Transverse colon (tissue), 4 donors: ENCODE measurements at regions not wholly inside any gene's neighbourhood (a gene's known extent, or its start where the extent isn't known, plus 50 kb on each side); places are given as distances from the start of the nearest gene placed in this dataset.

ENCODE experiments used
- DNase-seq: peaks from one replicate; pipeline ENCODE4 v3.0.0-alpha.2; 2019
- H3K27ac ChIP-seq, 4 donors: fragments of 200-600 bp; sonication (generic); 2 replicates each; pipeline ENCODE4 v1.5.1; 2016 to 2018; ENCODE audit warnings: inconsistent platforms in 4 of 4
- H3K27me3 ChIP-seq: fragments of 200-600 bp; sonication (generic); 2 replicates; pipeline ENCODE4 v1.5.1; 2017; ENCODE audit warnings: inconsistent platforms
- H3K36me3 ChIP-seq, 4 donors: fragments of 200-600 bp; sonication (generic); 2 replicates each; pipeline ENCODE4 v1.5.1; 2017 to 2019; ENCODE audit warnings: inconsistent platforms in 4 of 4
- H3K4me1 ChIP-seq, 4 donors: fragments of 200-600 bp; sonication (generic); 2 replicates each; pipeline ENCODE4 v1.5.1; 2017 to 2020; ENCODE audit warnings: inconsistent platforms in 4 of 4
- H3K4me3 ChIP-seq, 4 donors: fragments of 200-600 bp; sonication (generic); 1 replicate in 1 of 4; 2 replicates in 3 of 4; pipeline versions ENCODE4 v1.5.1 to v1.6.1; 2017 to 2019; ENCODE audit warnings: inconsistent platforms in 4 of 4
- H3K9me3 ChIP-seq, 2 donors: fragments of 200-600 bp; sonication (generic); 2 replicates each; pipeline ENCODE4 v1.5.1; 2017 to 2019; ENCODE audit warnings: inconsistent platforms in 2 of 2
- EP300 ChIP-seq: sonication (generic); formaldehyde crosslinking; IDR thresholded peaks from one replicate; pipeline ENCODE4 v1.6.1; 2017; ENCODE audit warnings: antibody characterized with exemption, low read depth
- POLR2A ChIP-seq: fragments of 450-650 bp; IDR thresholded peaks from one replicate; pipeline ENCODE4 v1.6.1; 2016; ENCODE audit warnings: antibody characterized with exemption, mild to moderate bottlenecking, moderate library complexity
- POLR2AphosphoS5 ChIP-seq, 3 donors: sonication (generic); formaldehyde crosslinking; IDR thresholded peaks; one replicate each; pipeline ENCODE4 v1.6.1; 2016; ENCODE audit warnings: antibody characterized with exemption in 3 of 3
- WGBS, 2 donors: methylation state at CpG; one replicate each; pipeline ENCODE4 v1.1.5; 2018; ENCODE audit warnings: low coverage in 1 of 2; 5-methylcytosine and 5-hydroxymethylcytosine counted together
- in situ Hi-C, 4 donors: fragments of 200-750 bp; cut with MboI; loops; one replicate each; pipeline versions ENCODE4 v1.15.0 to v1.15.1; 2017; ENCODE audit warnings: low sequenced_read_pairs in 3 of 4, low pct_ligation_motif_present in 1 of 4, low pct_unique_long_range_greater_than_20kb in 1 of 4
- intact Hi-C: fragments of 100-400 bp; cut with DNase I; formaldehyde crosslinking; loops from one replicate; pipeline ENCODE4 v1.15.1; 2023; ENCODE audit warnings: low total_unique reads
- TF ChIP-seq, protein P1 (sequence below), 5 experiments: fragments of 200-600 bp in 3 of 5; fragments of 450-650 bp in 2 of 5; sonication (generic) in 3 of 5; IDR thresholded peaks; 1 replicate in 2 of 5; 2 replicates in 3 of 5; pipeline ENCODE4 v1.5.1; 2016 to 2017; ENCODE audit warnings: antibody characterized with exemption in 5 of 5, inconsistent platforms in 3 of 5, mild to moderate bottlenecking in 2 of 5, moderate library complexity in 1 of 5

DNA sequence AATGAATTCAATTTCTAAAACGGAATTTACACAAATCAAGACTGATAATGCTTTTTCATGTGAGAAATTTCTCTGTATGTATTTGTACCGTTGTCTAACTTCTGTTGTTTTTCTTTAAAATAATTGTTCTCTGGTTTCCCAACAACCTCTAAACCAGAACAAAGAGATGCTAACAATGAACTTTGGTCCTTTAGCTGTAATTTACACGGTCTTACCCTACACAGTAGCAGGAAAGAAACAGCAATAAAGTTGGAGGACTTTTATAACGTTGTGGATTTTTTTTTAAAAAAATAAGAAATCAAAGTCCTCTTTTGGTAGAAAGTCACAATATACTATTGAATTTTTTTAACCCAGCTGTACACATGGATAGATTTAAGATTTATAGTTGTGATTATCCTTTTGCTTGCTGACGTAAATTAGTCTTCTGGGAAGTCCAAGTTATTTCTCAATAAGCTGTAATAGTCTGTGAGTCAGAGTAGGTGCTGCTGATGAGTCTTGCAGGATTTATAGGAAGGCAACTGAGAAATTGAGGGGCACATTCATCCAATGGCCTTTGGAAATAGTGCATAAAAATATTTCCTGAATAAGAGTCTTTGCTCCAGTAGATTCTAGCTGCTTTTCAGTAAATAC is 76.8 kb upstream of the PCSK1 start:
- no peaks in the 10 kb centered on the region for H3K36me3 ChIP-seq
- no peak for DNase-seq
- peak overlapping the region; percentile 20 to 54 (median 38) for H3K27ac ChIP-seq
- WGBS, 2 donors, result 19 to 22% methylated on average over 5 of the region's 5 CpGs
- in situ Hi-C loops (no loop called here), intact Hi-C loops (no loop called here)
- TF ChIP-seq POLR2A, result no peak
- peak in 2 of 3 donors; percentile 59 to 71 for TF ChIP-seq POLR2AphosphoS5 (IDR thresholded peaks at IDR 0.05)
- TF ChIP-seq EP300, result peak; percentile 47
- no peak overlapping the region for H3K4me3 ChIP-seq
- peaks cover 0 to 16% (median 13%) of the 10 kb centered on the region in 4 donors for H3K4me1 ChIP-seq
- no peaks in the 10 kb centered on the region for H3K9me3 ChIP-seq
- no peaks in the 10 kb centered on the region for H3K27me3 ChIP-seq

DNA sequence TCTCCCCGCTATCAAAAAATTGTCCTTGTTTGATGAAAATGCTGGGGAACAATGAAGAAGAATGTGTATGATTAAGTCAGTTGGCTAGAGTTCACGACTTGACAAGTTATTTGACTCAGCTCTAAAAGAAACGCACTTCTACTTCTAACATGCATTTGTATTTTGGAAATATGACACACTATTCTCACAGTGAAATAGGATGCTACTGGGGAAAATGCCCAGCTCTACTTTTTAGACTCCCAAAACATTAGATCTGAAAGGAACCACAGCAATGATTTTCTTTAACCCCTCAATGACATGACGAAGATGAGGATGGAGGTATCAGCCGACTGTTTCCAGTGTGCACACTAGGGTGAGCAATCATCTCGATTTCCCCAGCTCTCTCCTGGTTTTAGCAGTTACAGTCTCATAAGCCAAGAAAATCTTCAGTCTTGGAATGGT is 83.6 kb upstream of the PCSK1 start:
- TF ChIP-seq, protein P1, sequence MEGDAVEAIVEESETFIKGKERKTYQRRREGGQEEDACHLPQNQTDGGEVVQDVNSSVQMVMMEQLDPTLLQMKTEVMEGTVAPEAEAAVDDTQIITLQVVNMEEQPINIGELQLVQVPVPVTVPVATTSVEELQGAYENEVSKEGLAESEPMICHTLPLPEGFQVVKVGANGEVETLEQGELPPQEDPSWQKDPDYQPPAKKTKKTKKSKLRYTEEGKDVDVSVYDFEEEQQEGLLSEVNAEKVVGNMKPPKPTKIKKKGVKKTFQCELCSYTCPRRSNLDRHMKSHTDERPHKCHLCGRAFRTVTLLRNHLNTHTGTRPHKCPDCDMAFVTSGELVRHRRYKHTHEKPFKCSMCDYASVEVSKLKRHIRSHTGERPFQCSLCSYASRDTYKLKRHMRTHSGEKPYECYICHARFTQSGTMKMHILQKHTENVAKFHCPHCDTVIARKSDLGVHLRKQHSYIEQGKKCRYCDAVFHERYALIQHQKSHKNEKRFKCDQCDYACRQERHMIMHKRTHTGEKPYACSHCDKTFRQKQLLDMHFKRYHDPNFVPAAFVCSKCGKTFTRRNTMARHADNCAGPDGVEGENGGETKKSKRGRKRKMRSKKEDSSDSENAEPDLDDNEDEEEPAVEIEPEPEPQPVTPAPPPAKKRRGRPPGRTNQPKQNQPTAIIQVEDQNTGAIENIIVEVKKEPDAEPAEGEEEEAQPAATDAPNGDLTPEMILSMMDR (IDR thresholded peaks at IDR 0.05), result no peak
- TF ChIP-seq EP300 (no peak), POLR2AphosphoS5 (IDR thresholded peaks at IDR 0.05) (no peak), POLR2A (no peak)
- 55 to 73% methylated on average over 5 to 6 of the region's 6 CpGs for WGBS, 2 donors
- no peaks in the 10 kb centered on the region for H3K27me3 ChIP-seq
- in situ Hi-C loops, result no loop called here
- H3K27ac ChIP-seq, result peak overlapping the region in 3 of 4 donors; percentile 5 to 18 (median 11)
- no peaks in the 10 kb centered on the region for H3K9me3 ChIP-seq
- H3K36me3 ChIP-seq, result no peaks in the 10 kb centered on the region
- no peak for DNase-seq
- intact Hi-C loops, result no loop called here
- no peak overlapping the region for H3K4me3 ChIP-seq
- no peaks in the 10 kb centered on the region for H3K4me1 ChIP-seq

DNA sequence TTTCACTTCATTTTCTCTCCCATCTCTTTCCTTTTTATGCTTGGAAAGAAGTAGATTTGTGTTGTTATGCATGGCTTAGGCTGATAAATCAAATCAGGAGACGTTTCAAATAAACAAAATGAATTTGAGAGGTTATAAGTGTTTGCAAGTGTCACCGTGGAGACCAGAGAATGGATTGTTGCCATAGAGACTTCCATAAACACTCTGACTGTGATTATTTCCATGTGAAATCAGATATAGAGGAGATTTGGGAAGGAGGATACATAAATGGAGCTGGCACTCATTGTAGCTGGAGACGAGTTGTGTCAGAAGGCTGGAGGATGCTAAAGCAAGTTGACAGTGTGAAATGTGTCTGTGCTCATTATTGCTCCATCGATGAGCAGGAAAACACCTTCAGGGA is 84.2 kb upstream of the PCSK1 start:
- intact Hi-C loops (no loop called here), in situ Hi-C loops (no loop called here)
- 41 to 53% methylated on average over 4 of the region's 4 CpGs for WGBS, 2 donors
- Histone ChIP-seq H3K9me3 (no peaks in the 10 kb centered on the region), H3K4me3 (no peak overlapping the region), H3K4me1 (no peaks in the 10 kb centered on the region), H3K27me3 (no peaks in the 10 kb centered on the region), H3K36me3 (no peaks in the 10 kb centered on the region), H3K27ac (peak overlapping the region in 2 of 4 donors; percentile 5 to 11)
- DNase-seq, result no peak
- TF ChIP-seq, protein P1 (IDR thresholded peaks at IDR 0.05), result no peak
- TF ChIP-seq POLR2AphosphoS5 (IDR thresholded peaks at IDR 0.05), result no peak
- no peak for TF ChIP-seq EP300
- no peak for TF ChIP-seq POLR2A

DNA sequence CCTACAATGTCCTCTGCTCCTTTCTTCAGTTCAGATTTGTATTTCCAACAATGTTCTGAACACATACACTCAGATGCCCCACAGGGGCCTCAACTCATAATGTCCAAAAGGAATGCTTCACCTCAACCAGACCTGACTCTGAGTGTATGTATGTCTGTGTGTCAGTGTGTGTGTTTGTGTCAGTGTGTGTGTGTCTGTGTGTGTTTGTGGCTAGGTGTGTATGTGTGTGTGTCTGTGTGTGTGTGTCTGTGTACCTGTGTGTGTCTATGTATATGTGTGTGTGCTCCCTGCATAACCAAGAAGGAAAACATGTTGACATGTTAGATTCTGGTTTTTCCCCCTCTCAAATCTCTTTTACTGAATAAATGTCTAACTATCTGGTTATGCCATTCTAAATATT is 87.3 kb upstream of the PCSK1 start:
- in situ Hi-C loops (no loop called here), intact Hi-C loops (no loop called here)
- no peak for DNase-seq
- Histone ChIP-seq H3K27ac (no peak overlapping the region), H3K36me3 (no peaks in the 10 kb centered on the region), H3K4me1 (no peaks in the 10 kb centered on the region), H3K9me3 (no peaks in the 10 kb centered on the region), H3K27me3 (no peaks in the 10 kb centered on the region), H3K4me3 (no peak overlapping the region)
- TF ChIP-seq, protein P1 (IDR thresholded peaks at IDR 0.05), result no peak
- TF ChIP-seq POLR2A, result no peak
- TF ChIP-seq EP300, result no peak
- no peak for TF ChIP-seq POLR2AphosphoS5 (IDR thresholded peaks at IDR 0.05)
